HepG2 (cell line): ENCODE measurements at regions not wholly inside any gene's neighbourhood (a gene's known extent, or its start where the extent isn't known, plus 50 kb on each side); places are given as distances from the start of the nearest gene placed in this dataset.

Experiments
- ATAC-seq: fragments of 200-7000 bp; cut with Tn5 transposase; 3 replicates; pipeline ENCODE4 v1.9.1; 2020; ENCODE audit warnings: mild to moderate bottlenecking, moderate library complexity
- BruUV-seq: library from RNA; stranded (reverse); fragments of 400-500 nt; replicated peaks from 2 replicates; lab custom pipeline; 2021; lab: Mats Ljungman, UMichigan
- CTCF ChIA-PET: fragments of 300-600 bp; formaldehyde crosslinking; extraction: SDS; loops from one replicate; lab custom pipeline; 2021; ENCODE audit warnings: low total read pairs, inconsistent platforms, low intra/inter-chr PET ratio; lab: Yijun Ruan, JAX
- POLR2A ChIA-PET: fragments of 350-600 bp; sonication (Branson Sonifier 250); formaldehyde crosslinking; loops from one replicate; lab custom pipeline; 2020; ENCODE audit warnings: antibody characterized with exemption, inconsistent platforms; lab: Yijun Ruan, JAX
- DNase-seq: peaks from one replicate; pipeline ENCODE4 v3.0.0-alpha.2; 2015; ENCODE audit warnings: low spot score
- FAIRE-seq: peaks from 3 replicates; lab custom pipeline; 2011; peaks lifted over from hg19 to GRCh38; lab: Jason Lieb, UNC
- H2AFZ ChIP-seq: one replicate; pipeline ENCODE4 v1.6.1; 2011; ENCODE audit warnings: low read length, inconsistent platforms
- H3K27ac ChIP-seq: fragments of 300-600 bp; 3 replicates; pipeline ENCODE4 v1.8.0; 2011; ENCODE audit warnings: mixed run types, mild to moderate bottlenecking, mixed read lengths, low read length, inconsistent platforms; ENCODE audit not compliant: insufficient read depth; ENCODE audit errors: extremely low read length
- H3K27me3 ChIP-seq, 2 experiments: fragments of 200-600 bp in 1 of 2; 2 replicates in 1 of 2; 3 replicates in 1 of 2; pipeline versions ENCODE4 v1.6.0 to v1.8.0; 2011; ENCODE audit warnings: low read length in 2 of 2, mild to moderate bottlenecking in 2 of 2, moderate library complexity in 2 of 2, inconsistent platforms in 1 of 2; ENCODE audit not compliant: insufficient read depth in 2 of 2, control insufficient read depth in 1 of 2
- H3K36me3 ChIP-seq, 2 experiments: fragments of 200-600 bp in 1 of 2; replicated peaks in 1 of 2; 2 replicates in 1 of 2; 3 replicates in 1 of 2; pipeline versions ENCODE4 v1.5.1 to v1.8.0; 2011; ENCODE audit warnings: low read length in 2 of 2, inconsistent platforms in 1 of 2; ENCODE audit not compliant: insufficient read depth in 2 of 2, control insufficient read depth in 1 of 2
- H3K4me1 ChIP-seq: 2 replicates; pipeline ENCODE4 v1.5.1; 2012; ENCODE audit warnings: low read length, inconsistent platforms; ENCODE audit not compliant: insufficient read depth
- H3K4me2 ChIP-seq: 2 replicates; pipeline ENCODE4 v1.6.0; 2011; ENCODE audit warnings: low read depth, low read length, inconsistent platforms
- H3K4me3 ChIP-seq, 3 experiments: fragments of 200-600 bp in 1 of 3; sonication (generic), shearing (Covaris generic) in 1 of 3; replicated peaks in 1 of 3; 2 replicates each; pipeline ENCODE4 v1.5.1; 2011 to 2016; ENCODE audit warnings: low read length in 3 of 3, inconsistent platforms in 2 of 3, low read depth in 2 of 3, mild to moderate bottlenecking in 2 of 3, control low read depth in 1 of 3, mixed read lengths in 1 of 3; ENCODE audit not compliant: insufficient read depth in 1 of 3
- H3K79me2 ChIP-seq: one replicate; pipeline ENCODE4 v1.6.1; 2011; ENCODE audit warnings: low read length, inconsistent platforms; ENCODE audit not compliant: insufficient read depth
- H3K9ac ChIP-seq: 2 replicates; pipeline ENCODE4 v1.6.0; 2011; ENCODE audit warnings: mild to moderate bottlenecking, low read depth, low read length, inconsistent platforms; ENCODE audit not compliant: insufficient read depth
- H3K9me3 ChIP-seq: 2 replicates; pipeline ENCODE4 v1.5.1; 2012; ENCODE audit warnings: mild to moderate bottlenecking, low read length
- H4K20me1 ChIP-seq: 2 replicates; pipeline ENCODE4 v1.6.0; 2011; ENCODE audit warnings: inconsistent platforms, mild to moderate bottlenecking, low read length, moderate library complexity; ENCODE audit not compliant: insufficient read depth
- AFF4 ChIP-seq: sonication (generic); formaldehyde crosslinking; IDR thresholded peaks from 2 replicates; pipeline ENCODE4 v1.4.0; 2020; ENCODE audit warnings: missing genetic modification reagents
- FOXK1 ChIP-seq: sonication (generic); formaldehyde crosslinking; IDR thresholded peaks from 2 replicates; pipeline ENCODE4 v1.4.0; 2020; ENCODE audit warnings: low read depth, missing genetic modification reagents, borderline replicate concordance
- NFATC3 ChIP-seq: sonication (generic); formaldehyde crosslinking; IDR thresholded peaks from 2 replicates; pipeline ENCODE4 v1.5.1; 2020; ENCODE audit warnings: mild to moderate bottlenecking, missing genetic modification reagents
- NR2C2 ChIP-seq: sonication (generic); formaldehyde crosslinking; IDR thresholded peaks from 2 replicates; pipeline ENCODE4 v1.4.0; 2020; ENCODE audit warnings: missing genetic modification reagents, mild to moderate bottlenecking, moderate library complexity, borderline replicate concordance
- TAF15 ChIP-seq: fragments of 200-400 bp; formaldehyde crosslinking; IDR thresholded peaks from one replicate; pipeline ENCODE4 v1.6.1; 2018; ENCODE audit warnings: mild to moderate bottlenecking, low read depth, low read length; ENCODE audit not compliant: poor library complexity, severe bottlenecking
- ZNF143 ChIP-seq: sonication (generic); formaldehyde crosslinking; IDR thresholded peaks from 2 replicates; pipeline ENCODE4 v1.4.0; 2020; ENCODE audit warnings: missing genetic modification reagents
- ZNF367 ChIP-seq: sonication (generic); formaldehyde crosslinking; IDR thresholded peaks from 2 replicates; pipeline ENCODE4 v1.4.0; 2020; ENCODE audit warnings: missing genetic modification reagents, borderline replicate concordance
- ZNF841 ChIP-seq: sonication (generic); formaldehyde crosslinking; IDR thresholded peaks from 2 replicates; pipeline ENCODE4 v1.8.1; 2023; ENCODE audit warnings: missing genetic modification reagents, borderline replicate concordance
- WGBS: methylation state at CpG from one replicate; pipeline ENCODE4 v1.1.6; 2017; ENCODE audit warnings: low lambda C conversion rate; 5-methylcytosine and 5-hydroxymethylcytosine counted together
- in situ Hi-C: cut with HindIII; loops from 2 replicates; pipeline ENCODE4 v1.10.0; 2017; ENCODE audit warnings: low pct_unique_long_range_greater_than_20kb; ENCODE audit not compliant: extremely low pct_ligation_motif_present
- intact Hi-C: fragments of 100-400 bp; cut with micrococcal nuclease; formaldehyde crosslinking; loops from one replicate; pipeline ENCODE4 v1.10.0; 2022; ENCODE audit not compliant: unreplicated experiment

- Histone ChIP-seq H3K36me3 (no peaks in the 10 kb centered on the region), H3K79me2 (no peaks in the 10 kb centered on the region), H3K4me3 (no peak overlapping the region), H4K20me1 (no peaks in the 10 kb centered on the region), H3K4me2 (no peak overlapping the region), H3K9ac (no peak overlapping the region), H3K27ac (no peak overlapping the region), H2AFZ (no peak overlapping the region), H3K9me3 (no peaks in the 10 kb centered on the region), H3K27me3 (peaks cover 3 to 8% of the 10 kb centered on the region in 2 experiments; a peak in 2 of 5 replicates), H3K4me1 (no peaks in the 10 kb centered on the region)
- CTCF ChIA-PET: no interaction called here
- POLR2A ChIA-PET: no interaction called here
- intact Hi-C loops: no loop called here
- ATAC-seq (no peak), FAIRE-seq (no peak), DNase-seq (no peak)
- BruUV-seq: no TSS peak
- in situ Hi-C loops: no loop called here
- TF ChIP-seq TAF15 (no peak), NR2C2 (CRISPR knock-in tag) (no peak), ZNF143 (CRISPR knock-in tag) (no peak), AFF4 (CRISPR knock-in tag) (no peak), ZNF367 (CRISPR knock-in tag) (no peak), FOXK1 (CRISPR knock-in tag) (no peak), NFATC3 (CRISPR knock-in tag) (no peak), ZNF841 (CRISPR knock-in tag) (no peak)
- TF ChIP-seq, all 625 proteins: peak for 0
- 14% methylated on average over 3 of the region's 3 CpGs for WGBS
These were observed 463.9 kb upstream of the PROK2 start for GRCh38 chr3:72248869-72249268.
